Stimulated activated CD4-positive, alpha-beta T cell treated with anti-CD3 and anti-CD28 coated beads, Interleukin-12 subunit alpha, Interleukin-12 subunit beta, amount 100 ng/mL, for 48 hours (primary cell): ENCODE measurements at regions not wholly inside any gene's neighbourhood (a gene's known extent, or its start where the extent isn't known, plus 50 kb on each side); places are given as distances from the start of the nearest gene placed in this dataset.

ENCODE experiments used
- DNase-seq, 3 donors: peaks; one replicate each; pipeline ENCODE4 v3.0.0-alpha.2; 2020; ENCODE audit warnings: low read depth in 2 of 3, low spot score in 1 of 3

DNA sequence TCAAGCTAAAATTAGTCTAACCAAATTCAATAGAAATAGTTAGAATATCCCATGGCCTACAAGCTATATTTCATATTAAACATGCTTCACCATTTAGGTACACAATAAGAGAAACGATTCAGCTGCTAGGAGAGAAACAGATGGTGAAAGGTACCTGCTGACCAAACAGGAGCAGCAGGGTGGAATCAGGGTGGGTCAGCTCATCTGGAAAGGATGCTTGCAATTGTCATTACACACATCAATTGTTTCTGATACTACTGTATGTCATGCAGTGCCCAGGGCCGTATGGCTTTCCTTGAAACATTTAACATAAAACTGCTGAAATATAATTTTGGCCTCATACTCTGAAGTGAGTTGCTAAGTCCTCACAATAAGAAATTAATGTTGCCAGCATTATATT lies 776.0 kb downstream of the DACH1 start:
- no peak for DNase-seq

DNA sequence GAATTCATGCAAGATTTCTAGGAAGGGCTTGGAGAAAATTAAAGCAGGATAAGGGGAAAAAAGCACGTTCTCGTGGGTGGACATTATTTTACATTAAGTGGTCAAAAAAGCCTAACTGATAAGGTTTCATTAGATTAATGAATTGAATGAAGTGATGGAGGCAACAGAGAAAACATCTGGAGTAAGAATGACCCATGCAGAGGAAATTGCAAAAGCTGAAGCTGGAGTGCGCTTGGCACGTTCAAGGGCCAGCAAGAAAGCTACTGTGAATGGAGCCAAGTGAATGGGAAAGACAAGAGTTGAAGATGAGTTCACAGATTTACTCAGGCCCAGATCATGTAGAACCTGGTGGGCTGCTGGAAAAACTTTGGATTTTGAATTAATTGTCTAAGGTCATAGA lies 777.9 kb downstream of the DACH1 start:
- DNase-seq, result no peak

DNA sequence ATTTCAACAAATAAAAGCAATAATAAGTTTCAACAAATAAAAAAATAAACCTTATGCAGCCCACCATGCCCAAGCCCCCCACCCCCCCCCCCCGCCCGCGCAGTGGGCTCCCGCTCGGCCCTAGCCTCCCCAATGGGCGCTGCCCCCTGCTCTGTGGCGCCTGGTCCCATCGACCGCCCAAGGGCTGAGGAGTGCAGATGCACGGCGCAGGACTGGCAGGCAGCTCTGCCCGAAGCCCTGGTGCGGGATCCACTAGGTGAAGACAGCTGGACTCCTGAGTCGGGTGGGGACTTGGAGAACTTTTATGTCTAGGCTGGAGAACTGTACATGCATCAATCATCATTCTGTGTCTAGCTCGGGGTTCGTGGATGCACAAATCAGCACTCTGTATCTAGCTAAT lies 779.6 kb downstream of the DACH1 start:
- no peak for DNase-seq

DNA sequence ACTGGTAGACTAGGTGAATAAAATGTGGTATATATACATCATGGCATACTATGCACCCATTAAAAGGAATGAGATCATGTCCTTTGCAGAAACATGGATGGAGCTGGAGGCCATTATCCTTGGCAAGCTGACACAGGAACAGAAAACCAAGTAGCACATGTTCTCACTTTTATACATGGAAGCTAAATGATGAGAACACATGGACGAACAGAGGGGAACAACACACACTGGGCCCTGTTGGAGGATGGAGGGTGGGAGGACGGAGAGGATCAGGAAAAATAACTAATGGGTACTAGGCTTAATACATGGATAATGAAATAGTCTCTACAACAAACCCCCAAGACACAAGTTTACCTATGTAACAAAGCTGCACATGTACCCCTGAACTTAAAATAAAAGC lies 780.0 kb downstream of the DACH1 start:
- DNase-seq, result no peak

DNA sequence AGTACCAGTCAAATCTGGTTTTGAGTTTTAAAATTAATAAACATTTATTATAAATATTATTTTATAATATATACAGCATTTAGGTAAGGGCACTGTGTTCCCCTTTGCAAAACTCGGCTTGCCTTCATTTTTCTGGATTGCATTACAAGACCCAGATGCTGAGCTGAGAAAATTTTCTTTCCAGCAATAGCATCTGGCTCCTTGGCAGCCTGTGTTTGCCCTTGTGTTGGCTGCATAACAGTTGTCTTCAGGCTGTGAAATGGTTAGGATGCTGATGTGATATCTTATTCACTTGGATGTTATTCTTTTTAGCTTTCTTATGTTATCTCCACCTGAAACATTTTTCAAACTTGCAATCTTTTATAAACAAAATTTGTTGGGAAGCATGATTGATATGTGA lies 784.4 kb downstream of the DACH1 start:
- no peak for DNase-seq

DNA sequence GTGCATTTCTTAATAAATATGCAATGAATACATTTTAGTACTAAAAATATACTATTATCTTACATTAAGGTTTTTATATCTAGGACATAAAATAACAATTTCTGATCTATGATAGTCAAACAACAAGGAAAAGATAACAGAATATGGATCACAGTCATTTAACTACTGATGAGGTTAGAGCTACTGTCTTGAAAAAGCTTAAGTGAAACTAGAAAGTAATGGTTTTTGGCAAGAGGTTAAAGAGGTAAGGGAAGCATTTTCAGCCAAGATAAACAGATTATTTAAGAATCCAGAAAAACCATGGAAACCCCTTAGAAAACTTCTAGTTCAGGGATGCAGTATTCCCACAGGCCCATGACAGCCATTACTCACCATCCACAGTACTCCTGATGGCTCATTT lies 787.4 kb downstream of the DACH1 start:
- DNase-seq, result no peak

DNA sequence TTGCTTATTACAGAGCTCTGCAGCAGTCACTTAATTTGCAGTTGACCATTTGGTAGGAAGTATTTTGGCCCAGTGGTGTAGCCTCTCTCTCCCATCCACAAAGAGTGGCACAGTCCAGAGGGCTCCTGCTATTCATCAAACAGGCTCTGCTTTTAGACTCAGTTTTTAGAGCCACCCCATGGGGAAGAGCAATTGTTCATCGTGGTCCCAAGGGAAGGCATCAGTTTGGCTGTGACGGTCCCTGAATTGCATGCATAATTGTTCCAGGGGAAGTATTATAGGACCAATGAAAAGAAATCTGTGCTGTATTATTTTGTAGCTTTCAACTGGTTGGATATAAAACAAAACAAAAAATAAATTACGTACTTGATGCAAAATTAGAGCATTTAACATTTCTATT lies 799.0 kb downstream of the DACH1 start:
- DNase-seq, result no peak

DNA sequence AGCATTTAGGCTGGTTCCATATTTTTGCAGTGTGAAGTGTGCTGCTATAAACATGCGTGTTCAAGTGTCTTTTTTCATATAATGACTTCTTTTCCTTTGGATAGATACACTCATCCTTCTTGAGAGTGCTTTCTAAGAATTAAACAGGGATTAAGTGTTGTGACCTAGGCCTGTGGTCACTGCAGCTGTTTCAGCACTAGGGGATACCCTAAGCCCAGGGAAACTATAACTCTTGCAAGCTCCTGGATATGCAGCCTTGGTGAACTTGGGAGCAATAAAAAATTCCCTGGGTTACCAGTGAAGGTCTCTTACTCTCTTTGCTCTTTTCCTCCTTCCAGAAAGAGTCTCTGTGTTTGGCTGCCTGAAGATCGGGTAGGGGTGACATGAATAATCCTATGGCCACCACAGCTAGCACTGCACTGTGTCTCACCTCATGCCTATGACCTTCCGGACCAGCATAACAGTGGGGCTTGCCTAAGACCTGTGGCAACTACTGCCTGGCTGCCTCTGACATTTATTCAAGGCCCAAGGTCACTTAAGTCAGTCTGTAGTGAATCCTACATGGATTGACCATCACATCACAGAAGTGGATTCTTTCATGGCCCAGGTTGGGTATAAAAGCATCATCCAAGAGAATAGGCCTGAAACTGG lies 799.7 kb downstream of the DACH1 start:
- no peak for DNase-seq

DNA sequence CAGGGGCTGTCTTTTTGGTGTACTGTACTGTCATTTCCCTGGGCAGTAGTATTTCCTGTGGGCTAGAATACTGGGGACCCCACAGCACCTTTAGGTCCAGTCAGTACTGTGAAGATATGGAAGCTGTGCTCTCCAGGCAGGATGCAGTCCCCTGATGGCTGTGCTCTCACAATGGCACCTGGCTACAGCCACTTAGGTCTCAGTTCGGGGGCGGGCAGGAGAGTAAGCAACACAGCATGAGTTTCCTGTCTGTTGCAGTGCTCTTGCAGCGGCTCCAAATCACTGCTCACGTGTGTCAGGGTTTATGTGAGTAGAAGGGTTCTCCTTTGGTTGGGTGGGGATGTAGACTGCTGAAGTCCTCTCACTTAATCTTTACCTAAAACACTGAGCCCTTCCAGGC lies 810.4 kb downstream of the DACH1 start:
- DNase-seq, result no peak

DNA sequence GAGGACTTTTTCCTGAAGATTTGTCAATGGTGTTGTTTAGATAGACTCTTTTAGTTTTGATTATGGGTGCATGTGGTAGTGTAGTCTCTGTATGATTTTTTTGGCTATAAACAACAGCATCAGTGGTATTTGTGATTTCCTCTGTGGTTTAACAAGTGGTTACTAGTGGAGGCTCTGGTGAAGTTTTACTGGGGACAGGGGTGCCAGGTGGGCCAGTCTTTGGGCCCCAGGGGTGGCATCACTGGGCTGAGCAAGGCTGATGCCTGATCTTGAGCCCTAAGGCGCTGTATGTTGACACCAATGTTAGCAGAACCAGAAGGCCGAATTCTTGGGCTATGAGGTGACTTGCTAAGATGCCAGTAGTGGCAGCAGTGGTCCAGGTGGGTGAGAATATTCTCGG lies 811.4 kb downstream of the DACH1 start:
- DNase-seq, result no peak

DNA sequence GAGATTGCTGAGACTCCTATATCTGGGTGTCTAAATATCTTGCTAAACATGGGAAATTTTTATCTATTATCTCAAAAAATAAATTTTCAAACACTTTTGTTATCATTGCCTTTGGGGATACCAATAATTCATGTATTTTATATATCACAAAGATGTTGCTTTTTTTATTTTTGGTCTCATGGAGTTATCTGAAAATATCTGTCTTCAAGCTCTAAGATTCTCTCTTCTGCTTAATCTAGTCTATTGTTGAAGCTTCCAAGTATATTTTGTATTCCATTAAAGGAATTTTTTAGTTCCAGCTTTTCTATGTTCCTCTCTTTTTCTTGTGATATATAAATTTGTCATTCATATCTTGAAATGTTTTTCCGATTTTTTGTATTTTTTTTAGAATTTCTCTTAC lies 812.0 kb downstream of the DACH1 start:
- DNase-seq, result no peak

DNA sequence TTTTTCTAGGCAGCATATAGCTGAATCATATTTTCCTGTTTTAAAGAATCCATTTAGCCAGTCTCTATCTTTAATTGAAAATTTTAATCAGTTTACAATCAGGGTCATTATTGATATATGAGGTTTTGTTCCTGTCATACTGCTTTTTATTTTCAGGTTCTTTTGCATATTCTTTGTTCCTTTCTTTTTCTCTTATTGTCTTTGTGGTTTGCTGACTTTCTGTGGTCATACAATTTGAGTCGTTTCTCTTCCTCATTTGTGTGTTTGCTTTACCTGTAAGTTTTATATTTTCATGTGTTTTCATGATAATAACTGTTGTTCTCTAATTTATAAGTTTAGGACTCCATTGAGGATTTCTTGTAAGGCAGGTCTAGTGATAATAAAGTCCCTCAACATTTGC lies 812.6 kb downstream of the DACH1 start:
- no peak for DNase-seq

DNA sequence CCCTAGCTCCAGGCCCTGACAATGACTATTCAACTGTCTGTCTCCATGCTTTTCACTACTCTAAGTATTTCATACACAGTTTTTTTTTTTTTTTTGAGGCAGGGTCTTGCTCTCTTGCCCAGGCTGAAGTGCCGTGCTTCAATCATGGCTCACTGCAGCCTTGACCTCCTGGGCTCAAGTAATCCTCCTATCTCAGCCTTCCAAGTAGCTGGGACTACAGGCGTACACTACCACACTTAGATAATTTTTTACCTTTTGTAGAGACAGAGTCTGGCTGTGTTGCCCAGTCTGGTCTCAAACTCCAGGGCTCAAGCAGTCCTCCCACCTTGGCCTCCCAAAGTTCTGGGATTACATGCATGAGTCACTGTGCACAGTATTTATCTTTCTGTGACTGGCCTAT lies 815.4 kb downstream of the DACH1 start:
- DNase-seq, result no peak

DNA sequence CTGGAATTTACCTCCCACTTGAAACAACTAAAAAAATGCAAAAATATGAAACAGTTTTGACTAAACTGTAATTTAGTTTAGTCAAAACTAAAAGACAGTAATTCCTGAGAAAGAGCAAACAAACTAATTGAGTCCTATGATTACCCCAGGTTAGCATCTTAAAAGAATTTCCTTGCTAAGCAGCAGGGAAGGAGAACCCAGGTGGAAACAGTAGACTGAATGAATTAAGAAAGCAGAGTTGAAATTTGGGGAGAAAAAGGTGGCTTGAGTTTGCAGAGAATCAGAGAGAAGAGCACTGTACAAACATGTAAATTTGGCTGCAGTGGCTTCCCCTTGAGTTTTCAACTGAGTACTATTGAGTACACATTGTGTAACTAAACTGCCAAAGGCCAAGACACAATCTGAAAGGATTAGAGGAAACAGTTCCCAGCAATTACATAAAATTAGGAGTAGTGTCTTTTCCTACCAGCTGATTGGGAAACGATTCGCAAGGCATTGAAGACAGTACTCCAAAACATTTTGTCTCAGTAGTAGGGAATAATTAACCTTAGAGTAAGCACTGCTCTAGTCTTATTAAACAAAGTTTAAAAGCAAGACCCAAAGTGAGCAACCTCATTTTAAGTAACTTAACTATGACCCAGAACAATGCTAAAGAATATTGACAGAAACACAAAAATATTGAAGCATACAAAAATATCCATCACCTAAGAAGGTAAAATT lies 820.5 kb downstream of the DACH1 start:
- DNase-seq, result no peak

DNA sequence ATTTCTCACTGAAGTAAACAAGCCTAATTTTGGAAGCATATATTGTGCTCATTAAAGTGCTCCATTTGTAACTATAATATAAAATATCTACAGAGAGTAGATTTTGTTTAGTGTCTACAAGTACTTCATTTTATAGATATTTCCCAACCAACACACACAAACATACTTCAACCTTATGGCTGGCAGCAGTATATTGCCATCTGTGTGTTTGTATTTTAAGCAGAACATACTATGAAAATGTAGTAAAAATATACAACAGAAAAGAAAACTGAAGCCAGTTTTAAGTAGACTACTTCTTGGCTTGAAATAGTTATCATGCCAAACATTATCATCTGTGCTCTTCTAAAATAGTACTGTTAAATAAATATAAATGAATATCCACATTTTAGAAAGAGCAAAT lies 821.9 kb downstream of the DACH1 start:
- no peak for DNase-seq

DNA sequence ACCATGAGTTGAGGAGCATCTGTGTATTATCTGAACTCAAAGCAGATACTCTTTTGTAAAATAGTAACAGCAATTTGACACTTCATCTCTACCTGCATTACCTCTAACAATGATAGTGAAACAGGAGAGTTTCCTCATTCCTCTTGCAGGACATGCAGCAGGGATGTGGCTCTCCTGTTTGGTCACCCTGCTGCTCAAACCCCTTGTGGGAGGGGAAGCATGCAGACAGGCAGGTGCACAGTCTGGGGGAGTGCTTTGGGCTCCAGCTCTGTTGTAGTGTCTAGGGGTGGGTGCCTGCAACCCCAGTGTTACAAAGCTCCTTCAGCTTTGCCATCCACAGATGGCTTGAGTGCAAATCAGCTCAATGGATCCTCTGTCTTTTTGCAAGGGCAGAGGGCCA lies 827.6 kb downstream of the DACH1 start:
- DNase-seq, result no peak

DNA sequence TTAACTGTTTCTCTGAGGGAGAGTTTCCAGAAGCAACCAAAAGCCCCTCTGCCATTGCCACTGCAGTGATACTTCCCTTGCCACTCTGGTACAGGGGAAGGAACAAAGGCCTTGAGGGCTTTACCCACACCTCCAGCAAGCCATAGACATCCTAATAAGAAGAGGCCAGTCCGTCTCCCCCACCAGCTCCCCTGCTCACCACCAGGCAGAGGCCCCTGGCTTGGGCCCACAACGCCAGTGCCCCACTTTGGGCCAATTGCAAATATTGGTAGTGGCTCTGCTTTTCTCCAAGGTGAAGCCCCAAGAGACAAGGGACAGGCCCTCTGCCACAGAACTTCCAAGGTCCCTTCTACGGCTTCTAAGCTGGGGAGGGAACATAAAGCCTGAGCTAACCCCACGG lies 833.0 kb downstream of the DACH1 start:
- DNase-seq, result no peak

DNA sequence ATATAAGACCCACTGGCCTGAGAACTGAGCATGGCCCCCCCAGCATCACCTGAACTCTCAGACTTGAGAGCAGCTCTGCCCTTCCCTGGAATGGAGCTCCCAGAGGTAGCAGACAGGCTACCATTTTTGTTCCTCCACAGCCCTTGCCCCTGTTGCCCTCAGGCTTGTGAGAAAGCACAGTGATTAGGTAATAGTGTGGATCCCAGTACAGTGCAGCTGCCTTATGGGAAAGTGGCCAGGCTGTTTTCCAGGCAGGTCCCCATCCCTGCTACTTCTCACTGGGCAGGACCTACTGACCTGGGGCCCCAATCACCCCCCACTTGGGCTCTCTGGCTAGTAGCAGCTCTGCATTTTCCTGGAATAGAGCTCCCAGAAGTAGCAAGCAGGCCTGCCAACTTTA lies 834.0 kb downstream of the DACH1 start:
- DNase-seq, result no peak

DNA sequence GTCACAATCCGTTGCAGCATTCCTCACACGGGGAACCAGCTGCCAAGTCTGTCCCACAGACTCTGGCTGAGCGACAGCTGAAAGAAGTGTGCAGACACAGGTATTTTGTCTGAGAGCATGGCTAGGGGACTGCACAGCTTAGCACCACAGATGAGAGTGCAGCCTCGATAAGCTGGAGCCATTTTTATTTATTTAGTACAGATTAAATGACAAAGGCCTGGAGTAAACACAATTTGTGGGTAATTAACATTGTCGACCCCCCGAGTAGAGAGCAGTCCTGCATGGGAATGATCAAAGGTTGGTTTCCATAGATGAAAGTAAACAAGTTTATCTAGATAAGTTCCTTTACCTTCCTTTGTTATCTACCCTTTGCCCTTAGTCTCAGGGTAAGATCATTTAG lies 836.2 kb downstream of the DACH1 start:
- DNase-seq, result no peak

DNA sequence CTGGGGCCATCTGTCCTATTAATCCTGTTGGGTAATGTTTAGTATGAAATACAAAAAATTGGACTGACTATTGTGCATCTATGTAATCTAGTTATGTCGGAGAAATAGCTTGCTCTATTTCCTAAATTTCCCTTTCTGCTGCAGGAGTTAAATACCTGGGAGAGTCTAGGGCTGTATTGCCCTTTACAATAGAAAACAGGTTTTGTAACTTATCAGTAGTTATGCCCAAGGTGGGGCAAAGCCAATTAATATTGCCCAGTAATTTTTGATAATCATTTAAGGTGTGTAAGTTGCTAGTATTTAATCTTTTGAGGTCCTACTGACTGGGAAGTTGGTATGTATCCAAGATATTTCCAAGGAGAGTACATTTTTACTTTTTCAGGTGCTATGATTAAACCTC lies 838.1 kb downstream of the DACH1 start:
- no peak for DNase-seq

DNA sequence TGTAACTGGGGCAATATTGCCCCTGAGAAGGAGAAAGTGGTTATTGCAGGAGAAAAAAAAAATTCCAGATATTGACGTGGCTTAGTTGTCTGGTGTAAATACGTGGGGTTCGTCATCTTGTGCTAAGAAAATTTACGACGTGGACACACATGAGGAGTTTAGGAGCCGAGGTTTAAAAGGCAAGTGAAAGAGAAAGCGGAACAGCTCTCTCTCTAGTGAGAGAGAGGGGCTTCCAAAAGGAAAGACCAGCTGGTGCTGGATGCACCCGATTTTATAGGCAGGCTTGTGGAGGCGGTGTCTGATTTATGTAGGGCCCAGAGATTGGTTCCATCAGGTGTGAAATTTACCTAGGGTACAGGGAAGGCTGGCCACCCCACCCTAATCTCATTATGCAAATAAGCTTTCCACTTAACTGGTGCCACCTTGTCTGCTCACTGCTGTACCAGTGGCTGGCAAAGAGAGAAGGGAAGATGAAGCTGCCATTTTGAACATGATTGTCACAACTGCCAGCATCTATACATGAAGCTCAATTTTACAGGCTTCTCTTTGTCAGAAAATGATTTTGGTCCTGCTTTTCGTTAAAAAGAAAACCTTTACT lies 845.1 kb downstream of the DACH1 start:
- DNase-seq, result no peak

DNA sequence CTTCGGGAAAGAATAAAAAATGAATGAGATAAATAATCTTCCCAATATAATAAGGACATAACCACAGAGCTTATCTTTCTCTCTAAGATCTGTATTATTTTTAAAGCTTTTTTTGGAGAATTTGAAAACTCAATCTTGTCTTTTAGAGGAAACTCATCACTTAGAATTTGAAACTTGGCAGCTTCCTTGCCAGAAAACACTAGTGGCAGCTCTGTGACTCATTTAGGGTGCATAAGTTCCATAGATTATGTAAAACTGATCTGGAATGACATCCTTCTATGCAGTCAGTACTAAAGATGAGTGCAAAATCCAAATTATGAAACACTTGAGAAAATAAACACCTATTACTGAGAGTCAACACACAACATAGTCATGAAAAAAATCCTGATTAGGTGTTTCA lies 848.0 kb downstream of the DACH1 start:
- DNase-seq, result no peak

DNA sequence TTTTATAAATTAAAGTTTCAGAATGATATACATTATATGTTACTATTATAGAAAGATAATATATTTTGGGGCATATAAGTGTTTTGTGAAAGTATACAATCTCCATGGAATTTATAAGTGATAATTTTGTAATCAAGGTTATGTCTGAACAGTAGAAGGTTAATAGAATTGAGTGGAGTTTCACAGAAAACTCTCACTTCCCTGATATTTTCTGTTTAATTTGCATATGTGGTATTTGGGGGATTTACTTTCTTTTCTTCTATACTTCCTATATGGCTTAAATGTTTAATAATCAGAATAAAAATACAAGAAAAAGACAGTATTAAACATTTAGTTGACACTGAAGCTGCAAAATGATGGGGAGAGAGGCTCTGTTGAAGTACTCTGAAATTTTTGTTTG lies 848.5 kb downstream of the DACH1 start:
- no peak for DNase-seq
